HG03571 (cell line): ENCODE measurements at regions not wholly inside any gene's neighbourhood (a gene's known extent, or its start where the extent isn't known, plus 50 kb on each side); places are given as distances from the start of the nearest gene placed in this dataset.

Experiments used
- ATAC-seq: cut with Tn5 transposase; IDR thresholded peaks from one replicate; pipeline ENCODE4 v1.9.1; 2021; ENCODE audit not compliant: unreplicated experiment

DNA sequence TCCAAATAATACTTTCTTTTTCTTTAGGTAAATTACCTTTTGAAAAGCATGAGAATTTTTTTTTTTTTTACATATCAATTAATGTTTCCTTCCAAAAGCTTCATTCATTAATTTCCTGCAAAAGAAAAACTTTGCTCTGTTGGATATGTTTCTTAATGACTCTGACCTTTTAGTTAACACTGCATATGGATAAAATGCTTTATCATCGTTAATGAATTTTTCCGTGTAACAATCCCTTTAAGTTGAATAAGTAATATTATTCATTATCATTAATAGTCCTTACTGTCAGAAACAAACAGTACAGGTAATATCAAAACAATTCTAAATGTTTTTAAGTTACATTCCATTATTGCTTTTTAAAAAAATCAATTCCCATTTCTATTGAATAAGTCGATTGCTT, 345.1 kb downstream of the SAMD5 start:
- ATAC-seq, result no peak

DNA sequence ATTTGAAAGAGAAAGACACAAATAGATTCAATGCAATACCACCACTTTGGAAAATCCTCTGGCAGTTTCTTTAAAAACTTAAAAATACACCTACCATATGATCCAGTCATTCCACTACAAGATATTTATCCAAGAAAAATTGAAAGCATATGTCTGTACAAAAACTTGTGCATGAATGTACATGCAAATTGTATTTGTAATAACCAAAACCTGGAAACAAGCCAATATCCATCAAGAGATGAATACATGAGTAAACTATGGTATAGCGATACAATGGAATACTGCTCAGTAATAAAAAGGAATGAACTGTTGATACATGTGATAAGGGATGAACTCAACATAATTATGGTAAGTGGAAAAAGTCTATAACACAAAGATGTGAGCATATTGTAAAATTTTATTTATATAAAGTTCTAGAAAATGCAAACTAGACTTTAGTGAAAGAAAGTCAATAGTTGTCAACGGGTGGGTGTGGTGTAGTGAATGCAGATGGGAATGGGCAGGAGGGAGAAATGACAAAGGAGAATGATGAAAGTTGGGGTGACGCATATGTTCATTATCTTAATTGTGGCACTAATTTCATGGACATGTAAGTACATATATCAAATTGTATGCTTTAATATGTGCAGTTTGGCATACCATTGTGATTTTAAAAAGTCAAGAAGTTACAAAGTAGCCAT, 347.5 kb downstream of the SAMD5 start:
- no peak for ATAC-seq

DNA sequence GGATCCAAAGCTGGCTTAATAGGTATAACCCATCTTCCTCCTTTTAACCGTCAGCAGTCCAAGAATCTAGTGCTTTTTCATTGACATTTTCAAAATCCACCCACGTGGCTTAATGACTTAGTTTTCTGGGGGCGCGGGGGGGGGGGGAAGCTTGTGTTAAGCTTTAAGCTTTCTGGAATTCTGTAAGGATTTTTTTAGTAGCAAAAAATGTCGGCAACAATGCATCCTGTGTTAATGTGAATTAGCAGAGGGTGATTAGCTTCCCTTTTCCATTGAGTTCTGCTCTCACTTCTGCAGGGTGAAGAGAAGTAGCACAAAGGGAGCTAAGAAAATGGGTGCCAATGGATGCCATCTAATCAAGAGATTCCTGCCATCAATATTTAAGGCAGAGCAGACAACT, 348.2 kb downstream of the SAMD5 start:
- no peak for ATAC-seq

DNA sequence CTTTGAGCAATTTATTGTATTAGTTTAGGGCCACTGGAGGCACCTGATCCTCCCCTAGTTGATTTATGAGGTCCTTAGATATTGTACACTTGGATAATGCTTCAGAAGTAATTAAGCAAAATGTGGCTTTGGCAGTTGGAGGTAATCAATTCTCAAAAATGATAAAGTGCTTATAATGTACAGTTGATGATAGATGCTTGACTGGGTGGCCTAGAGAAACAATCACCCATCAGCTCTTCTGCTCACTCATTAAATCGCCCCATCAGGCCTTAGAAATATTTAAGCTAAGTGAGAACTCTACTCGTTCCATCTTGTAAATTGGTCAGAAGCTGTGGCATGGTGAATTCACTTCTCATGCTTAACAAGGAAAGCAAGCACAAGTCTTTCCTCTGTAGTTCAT, 349.9 kb downstream of the SAMD5 start:
- ATAC-seq, result no peak

DNA sequence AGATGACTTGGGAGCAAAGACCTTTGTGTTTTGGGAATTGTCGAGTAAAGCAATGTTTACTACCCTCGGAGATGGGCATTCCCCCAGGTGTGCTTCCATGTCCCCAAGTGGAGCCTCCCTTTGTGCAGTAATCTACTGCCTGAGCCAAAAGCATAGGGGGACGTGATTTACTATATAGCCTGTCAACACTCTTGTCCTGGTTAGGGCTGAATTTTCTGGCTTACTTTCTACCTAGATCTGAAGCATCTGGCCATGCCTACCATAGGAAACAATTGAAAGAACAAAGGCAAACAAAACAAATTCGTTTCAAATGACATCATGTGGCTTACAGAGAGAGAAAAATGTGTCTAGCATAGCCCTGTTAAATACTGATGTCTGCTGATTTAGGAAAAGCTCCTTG, 350.6 kb downstream of the SAMD5 start:
- ATAC-seq, result no peak

DNA sequence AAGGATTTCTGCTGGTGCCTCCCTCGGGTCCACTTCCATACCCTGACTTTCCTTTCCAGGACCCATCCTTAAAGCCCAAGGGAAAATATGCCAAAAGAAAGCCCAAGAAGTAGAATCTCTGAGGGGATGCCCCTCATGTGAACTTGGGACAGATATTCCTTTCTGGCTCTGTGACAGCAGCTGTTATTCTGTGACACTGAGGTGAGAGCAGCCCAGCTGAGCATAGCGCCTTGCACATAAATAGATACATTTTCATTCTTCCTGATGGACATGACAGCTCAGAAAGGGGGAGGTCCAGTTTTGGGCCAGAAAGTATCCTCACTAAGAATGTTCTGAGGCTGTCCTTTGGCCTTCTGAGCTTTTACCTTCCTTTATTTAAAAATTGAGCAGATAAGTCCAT, 353.2 kb downstream of the SAMD5 start:
- no peak for ATAC-seq

DNA sequence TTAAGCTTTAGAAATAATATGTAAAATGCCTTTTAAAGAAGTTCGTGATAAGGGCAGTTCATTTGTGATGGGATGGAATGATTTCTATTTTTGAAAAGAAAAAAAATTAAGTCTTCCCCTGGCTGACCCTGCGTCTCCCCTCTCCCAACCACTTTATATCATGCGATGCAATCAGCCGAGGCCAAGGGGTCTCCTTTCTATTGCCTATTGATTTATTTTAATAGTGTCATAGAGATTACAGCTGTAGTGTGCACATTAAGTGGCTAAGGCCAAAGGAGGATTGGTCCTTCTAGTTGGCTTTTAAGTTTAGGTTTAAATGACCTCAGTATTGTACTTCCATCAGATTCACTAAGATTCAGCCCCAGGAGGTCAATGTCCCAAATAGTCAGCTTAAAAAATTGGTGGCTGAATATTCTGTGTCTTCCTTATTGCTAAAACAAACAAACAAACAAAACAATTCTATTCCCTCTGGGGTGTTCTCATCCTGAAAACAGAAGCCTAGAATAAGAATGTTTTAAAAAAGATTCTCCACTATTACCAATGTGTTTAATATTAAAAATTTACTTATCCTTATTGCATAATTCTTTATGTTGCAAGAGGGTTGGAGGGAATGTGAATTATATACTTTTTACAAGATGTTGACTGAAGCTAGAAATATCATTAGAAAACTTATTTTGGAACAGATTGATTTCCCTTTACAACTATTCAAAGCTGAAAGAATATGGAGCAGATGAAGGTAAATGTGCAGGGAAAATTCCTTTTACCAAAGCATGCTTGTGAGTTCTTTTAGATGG, 359.1 kb downstream of the SAMD5 start:
- ATAC-seq, result no peak

DNA sequence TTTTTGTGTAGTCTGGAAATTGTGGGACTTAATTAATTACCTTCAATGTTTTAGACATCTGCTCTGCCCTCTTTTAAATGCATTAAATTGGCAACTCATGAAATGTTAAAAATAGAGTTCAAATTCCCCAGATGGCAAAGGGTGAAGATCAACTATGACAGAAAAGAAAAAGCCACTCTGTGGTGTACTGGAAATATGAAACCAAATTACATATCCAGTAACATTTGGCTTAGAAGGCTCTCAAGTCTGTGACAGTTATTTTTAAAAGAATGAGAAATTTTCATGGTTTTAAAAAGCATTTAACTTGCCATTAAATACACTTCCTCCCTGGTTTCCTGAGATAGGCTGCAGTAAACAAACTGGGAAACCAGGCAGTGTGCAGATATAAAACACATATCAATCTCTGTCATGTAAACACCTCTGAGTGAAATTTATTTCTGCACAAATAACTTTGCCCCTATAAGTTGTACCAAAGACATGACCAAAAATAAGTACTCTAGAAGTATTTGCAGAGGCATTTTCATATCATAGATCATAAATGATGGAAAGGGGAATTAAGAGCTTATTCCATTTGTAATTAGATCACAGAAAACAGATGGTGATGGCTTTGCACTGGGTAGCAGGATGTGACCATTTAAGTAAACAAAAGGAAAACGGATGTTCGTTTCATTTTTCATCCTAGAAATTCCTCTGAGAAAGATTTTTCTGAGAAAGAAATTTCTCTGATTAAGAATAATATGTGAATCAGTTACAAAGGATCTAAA, 360.1 kb downstream of the SAMD5 start:
- no peak for ATAC-seq

DNA sequence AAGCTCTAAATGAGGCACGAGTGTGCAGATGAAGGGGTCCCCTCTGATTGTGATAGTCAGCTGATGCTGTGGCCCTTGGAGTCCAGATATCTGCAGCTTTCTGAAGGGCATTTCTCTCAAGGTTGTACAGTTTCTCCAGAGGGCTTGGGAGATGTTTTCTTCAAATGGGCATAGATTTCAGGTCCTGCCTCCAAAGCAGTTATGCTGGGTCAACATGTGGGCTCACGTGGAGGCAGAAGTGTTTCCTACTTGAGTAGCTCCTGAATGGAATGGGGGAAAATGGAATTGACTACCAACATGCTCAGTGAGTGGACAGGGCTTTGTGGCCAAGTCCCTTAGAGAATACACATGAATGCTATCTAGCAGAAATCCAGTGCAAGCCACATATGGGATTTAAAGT, 360.7 kb downstream of the SAMD5 start:
- no peak for ATAC-seq

DNA sequence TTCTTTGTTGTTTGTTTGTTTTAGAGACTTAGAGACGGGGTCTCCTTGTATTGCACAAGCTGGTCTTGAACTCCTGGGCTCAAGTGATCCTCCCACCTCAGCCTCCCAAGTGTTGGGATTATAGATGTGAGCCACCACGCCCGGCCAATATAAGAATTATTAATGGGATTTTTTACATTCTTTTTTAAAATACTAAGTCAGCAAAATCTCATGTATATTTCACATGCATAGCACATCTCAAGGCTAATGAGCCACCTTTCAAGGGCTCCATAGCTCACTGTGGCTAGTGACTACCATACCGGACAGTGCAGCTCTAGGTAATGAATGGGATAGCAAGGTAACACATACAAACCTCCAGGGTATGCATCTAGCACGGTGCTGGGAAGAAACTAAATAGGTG, 361.4 kb downstream of the SAMD5 start:
- ATAC-seq, result no peak

DNA sequence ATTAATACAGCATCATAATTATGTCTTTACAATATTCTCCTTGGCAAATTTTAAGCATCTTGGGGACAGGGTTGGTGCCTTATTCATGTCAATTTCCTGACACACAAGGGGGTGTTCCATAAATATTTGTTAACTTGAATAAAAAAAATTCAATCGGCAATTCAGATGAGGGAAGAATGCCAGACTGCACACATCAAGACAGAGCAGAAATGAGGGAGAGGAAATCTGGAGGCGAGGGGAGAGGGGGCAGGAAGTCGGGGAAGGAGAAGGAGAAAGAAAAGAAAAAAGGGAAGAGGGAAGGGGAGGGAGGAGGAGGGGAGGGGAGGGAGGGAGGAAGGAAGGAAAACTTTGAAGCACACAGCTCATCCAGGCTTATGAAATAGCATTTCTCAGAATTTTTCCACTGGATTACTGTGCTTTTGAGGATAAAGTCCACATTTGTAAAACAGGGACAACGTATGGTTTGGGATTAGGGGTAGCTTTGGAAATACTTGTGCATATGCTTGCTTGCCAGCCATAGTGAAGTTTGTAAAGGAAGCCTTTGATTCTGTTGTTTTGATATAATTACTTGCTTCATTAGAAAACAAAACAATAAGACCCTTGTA, 362.1 kb downstream of the SAMD5 start:
- no peak for ATAC-seq

DNA sequence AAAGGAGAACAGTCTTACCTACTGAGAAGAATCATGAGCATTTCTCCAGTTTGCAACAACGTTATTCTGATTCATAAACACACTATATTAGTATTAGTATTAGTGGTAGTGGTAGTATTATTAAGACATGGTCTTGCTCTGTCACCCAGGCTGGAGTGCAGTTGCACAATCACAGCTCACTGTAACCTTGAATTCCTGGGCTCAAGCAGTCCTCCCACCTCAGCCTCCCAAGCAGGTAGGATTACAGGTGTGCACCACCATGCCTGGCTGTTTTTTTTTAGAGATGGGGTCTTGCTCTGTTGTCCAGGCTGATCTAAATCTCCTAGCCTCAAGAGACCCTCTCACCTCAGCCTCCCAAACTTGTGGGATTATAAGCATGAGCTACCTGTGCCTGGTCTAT, 363.5 kb downstream of the SAMD5 start:
- no peak for ATAC-seq

DNA sequence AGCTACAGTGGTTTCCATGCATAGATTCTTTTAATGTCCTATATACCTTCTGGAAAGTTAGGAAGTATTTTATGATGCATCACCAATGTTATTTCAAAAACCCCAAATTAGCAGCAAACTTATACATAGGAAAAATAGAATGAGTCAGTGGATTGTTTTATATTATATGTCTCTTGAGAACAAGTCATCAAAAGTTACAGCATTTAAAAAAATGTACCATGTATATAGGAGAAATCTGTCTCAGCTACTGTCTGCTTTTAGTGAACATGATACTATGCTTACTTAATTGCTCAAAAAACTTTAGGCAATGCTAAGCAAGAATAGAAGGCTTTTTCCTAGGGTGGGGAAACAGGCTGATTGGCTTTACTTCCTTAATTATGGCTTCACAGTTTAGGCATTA, 365.3 kb downstream of the SAMD5 start:
- no peak for ATAC-seq

DNA sequence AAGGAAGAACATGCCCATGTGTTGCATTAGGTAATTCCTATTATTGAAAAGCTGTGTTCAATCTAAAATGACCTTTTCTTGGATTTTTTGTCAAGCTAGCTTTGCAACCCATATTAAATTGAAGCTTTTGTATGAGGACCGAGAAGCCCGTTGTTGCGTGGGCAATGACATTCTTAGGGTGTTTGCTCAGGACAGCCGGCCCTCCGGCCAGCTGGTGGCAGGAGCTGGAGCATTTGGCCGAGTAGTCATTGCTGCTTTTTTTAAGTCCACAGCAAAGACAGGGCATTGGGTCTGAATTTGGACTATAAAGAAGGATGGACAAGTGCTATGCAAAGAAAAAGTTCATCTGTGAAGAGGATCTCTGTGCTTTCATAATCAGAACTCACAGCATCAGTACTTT, 365.8 kb downstream of the SAMD5 start:
- no peak for ATAC-seq

DNA sequence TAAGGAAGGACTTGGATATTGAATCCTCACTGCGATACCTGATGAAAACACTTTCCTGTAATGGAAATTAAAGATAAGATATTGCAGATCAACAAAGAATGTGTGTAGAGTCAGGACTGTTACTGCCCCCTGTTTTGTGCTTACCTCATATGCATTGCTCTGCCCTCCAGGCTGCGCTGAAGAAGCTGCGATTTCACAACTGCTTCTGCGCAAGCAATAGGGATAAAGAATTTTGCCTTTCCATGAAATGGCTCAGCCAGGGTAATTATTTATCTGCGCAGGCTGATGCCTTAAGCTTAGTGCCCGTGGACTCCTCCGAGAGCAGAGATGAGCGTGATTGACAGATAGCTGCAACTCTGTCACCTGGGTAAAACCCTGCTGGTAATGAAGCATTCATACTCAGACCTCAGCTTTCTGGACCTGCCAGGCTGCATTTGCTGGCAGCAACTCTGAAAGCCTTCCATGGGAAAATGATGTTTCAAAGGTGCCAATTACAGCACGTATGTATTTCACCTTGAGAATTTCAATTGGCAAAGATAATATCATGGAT, 370.6 kb downstream of the SAMD5 start:
- no peak for ATAC-seq

DNA sequence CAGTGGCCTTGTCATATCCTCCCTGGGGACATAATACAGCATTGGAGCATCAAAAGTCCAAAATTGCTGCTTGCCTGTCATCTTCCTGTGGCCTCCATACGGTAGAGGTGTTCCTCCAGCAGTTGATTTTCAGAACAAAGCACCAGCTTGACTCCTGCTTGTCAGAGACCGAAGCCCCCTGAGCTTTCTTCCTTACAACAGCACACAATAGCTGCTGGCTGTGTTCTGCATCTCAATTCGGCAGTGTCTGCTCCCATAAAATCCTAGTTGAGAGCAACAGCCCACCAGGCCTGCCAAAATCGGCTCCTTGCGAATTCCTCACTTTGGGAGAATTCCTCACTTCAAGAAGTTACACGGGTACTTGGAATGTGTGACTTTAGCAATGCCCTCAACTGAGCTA, 372.9 kb downstream of the SAMD5 start:
- ATAC-seq, result no peak

DNA sequence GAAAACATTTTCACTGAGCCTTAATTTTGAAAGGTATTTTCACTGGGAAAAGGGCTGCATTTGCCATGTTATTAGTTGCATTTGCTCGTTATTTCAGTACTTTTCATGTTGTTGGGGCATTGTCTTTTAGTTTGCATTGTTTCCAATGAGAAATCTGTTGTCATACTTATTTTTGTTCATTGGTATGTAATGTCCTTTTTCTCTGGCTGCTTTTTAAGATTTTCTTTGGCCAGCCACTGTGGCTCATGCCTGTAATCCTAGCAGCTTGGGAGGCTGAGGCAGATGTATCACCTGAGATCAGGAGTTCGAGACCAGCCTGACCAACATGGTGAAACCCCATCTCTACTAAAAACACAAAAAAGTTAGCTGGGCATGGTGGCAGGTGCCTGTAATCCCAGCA, 379.9 kb downstream of the SAMD5 start:
- ATAC-seq, result no peak

DNA sequence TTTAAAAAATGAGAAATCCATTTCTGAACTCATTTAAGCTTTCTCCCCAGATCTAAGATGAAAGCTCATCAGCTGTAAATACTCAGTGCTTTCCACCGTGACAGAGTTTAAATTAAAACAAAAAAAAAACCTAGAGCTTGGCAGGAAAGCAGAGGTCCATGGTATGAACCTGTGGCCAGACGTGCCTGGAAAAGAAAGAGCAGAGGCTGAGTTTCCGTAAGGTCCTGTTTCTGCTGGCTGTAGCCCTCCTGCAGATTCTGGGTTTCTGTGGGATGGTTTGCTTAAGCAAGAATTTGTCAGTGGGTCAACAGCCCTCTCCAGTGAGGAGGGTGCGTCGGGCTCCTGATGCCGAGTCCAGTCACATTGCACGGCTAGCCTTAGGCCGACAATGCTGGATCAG, 383.2 kb downstream of the SAMD5 start:
- no peak for ATAC-seq

DNA sequence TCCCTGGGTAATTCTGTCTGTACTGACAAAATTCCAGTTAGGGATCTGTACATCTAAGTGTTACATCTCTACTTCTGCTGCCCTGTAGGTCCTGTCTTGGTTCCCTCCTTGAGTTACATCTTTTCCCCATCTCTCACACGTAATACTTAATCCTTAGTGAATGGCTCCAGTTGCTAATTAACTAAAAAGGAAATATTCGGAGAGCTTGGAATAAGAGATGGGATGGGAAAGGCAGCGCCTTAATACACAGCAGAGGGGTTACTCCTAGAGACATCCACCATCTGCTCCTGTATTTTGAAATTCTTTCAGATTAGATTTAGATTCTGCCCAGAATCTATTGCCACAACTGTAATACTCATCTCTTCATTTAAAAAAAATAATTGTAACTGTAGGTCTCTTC, 384.0 kb downstream of the SAMD5 start:
- ATAC-seq, result no peak

DNA sequence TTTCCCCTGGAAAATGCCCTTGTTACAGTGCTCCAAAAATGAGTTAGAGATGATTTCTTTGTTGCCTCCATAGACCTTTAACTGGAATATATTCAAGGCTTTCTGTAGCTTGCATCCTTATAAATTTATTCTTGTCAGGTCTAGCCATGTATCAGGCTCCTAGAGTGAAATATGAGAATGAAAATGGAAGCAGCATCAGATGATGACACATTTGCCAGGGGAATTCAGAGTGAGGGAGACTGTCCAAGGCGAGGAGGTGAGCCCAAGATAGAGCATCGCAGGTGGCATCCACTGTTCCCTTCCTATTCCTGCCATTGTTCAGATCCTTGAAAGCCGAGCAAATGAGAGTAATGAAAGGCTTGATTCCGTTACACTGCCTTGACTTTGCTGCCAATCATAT, 386.8 kb downstream of the SAMD5 start:
- no peak for ATAC-seq

DNA sequence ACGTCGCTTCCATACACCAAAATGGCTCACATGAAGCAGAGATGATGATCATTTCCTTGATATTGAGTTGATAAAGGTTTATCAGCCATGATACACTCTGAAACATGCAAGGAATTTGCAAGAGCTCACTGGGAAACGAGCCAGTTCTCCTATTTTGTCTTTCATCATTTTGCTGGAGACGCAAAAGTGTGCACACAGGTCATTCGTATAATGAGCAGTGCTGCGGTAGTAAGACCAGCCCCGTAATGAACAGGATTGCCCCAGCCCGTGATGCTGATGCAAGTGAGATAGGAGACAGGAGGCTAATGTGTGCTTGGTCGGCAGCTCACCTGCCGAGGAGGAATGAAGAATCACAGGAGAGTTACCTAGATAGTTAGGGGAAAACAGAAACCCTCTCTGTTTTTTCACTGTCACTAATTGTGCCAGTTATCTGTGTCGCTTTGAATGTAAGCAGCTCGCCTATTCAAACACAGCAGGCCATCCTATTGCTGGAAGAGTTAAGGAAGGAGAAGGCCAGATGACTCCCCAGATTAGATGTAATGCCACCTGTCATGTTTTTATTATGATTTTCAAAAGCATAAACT, 391.8 kb downstream of the SAMD5 start:
- ATAC-seq, result no peak
